HepG2 (cell line): ENCODE measurements at regions not wholly inside any gene's neighbourhood (a gene's known extent, or its start where the extent isn't known, plus 50 kb on each side); places are given as distances from the start of the nearest gene placed in this dataset.

Experiments used
- ISL2 ChIP-seq: sonication (generic); formaldehyde crosslinking; IDR thresholded peaks from 2 replicates; pipeline ENCODE4 v1.5.0; 2020; ENCODE audit warnings: missing genetic modification reagents
- POLR2AphosphoS5 ChIP-seq: IDR thresholded peaks from 2 replicates; pipeline ENCODE4 v1.6.1; 2012; ENCODE audit warnings: low read depth, low read length
- RAD51 ChIP-seq: fragments of 450-650 bp; IDR thresholded peaks from 2 replicates; pipeline ENCODE4 v1.6.1; 2016; ENCODE audit warnings: borderline replicate concordance
- YY1 ChIP-seq: IDR thresholded peaks from 2 replicates; pipeline ENCODE4 v1.6.1; 2011; ENCODE audit warnings: low read length, low read depth, moderate library complexity, mild to moderate bottlenecking; ENCODE audit not compliant: insufficient read depth, insufficient replicate concordance

DNA sequence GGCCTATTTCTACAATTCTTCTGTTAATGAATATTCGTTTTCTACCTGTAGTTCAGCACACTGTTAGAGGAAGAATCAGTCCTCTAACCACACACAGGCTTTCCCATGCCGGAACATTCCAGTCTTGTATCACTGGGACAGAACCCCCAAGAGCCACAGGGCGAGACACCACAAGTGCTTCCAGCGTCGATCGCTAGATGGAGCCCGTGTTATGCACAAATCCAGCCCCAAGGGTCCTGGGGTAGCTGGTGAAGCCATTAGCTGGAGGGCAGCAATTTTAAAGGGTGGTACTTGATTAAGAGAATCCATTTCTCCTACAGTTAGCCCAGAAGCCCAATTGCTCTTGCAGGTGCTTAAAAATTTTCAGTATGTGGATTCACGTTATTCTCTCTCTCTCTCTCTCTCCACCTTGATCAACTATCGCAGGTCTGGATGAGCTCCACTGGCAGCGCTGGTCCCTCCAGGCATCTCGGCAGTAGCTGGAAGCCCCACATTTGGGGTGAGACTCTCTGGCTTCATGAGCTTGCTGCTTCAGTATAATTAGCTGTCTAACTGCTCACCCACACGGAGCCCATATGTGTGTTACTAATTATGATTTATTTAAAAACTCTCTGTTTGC lies 148.2 kb upstream of the SNX19 start:
- no peak for TF ChIP-seq ISL2 (CRISPR knock-in tag)
- no peak for TF ChIP-seq RAD51
- no peak for TF ChIP-seq YY1
- no peak for TF ChIP-seq POLR2AphosphoS5
